PC-3 (cell line): ENCODE measurements at regions not wholly inside any gene's neighbourhood (a gene's known extent, or its start where the extent isn't known, plus 50 kb on each side); places are given as distances from the start of the nearest gene placed in this dataset.

Experiments used
- ATAC-seq: fragments of 200-7000 bp; cut with Tn5 transposase; 2 replicates; pipeline ENCODE4 v1.9.1; 2020; ENCODE audit warnings: mild to moderate bottlenecking, moderate library complexity
- BruUV-seq: library from RNA; stranded (reverse); fragments of 400-500 nt; replicated peaks from 2 replicates; lab custom pipeline; 2021; lab: Mats Ljungman, UMichigan
- CTCF ChIA-PET: fragments of 300-600 bp; sonication (Branson Sonifier 250); formaldehyde crosslinking; loops from one replicate; lab custom pipeline; 2022; ENCODE audit warnings: antibody characterized with exemption; lab: Charles Lee
- POLR2A ChIA-PET: fragments of 300-600 bp; sonication (Branson Sonifier 250); formaldehyde crosslinking; loops from one replicate; lab custom pipeline; 2022; ENCODE audit warnings: antibody characterized with exemption; ENCODE audit not compliant: unreplicated experiment; lab: Charles Lee
- DNase-seq: peaks from one replicate; pipeline ENCODE4 v3.0.0-alpha.2; 2015
- H2AFZ ChIP-seq: fragments of 300-600 bp; sonication (generic); 2 replicates; pipeline ENCODE4 v1.6.0; 2016; ENCODE audit warnings: antibody characterized with exemption, low read length
- H3F3A ChIP-seq: fragments of 300-600 bp; sonication (generic); one replicate; pipeline ENCODE4 v1.6.0; 2017; ENCODE audit warnings: antibody characterized with exemption, low read length, control low read depth, mild to moderate bottlenecking; ENCODE audit not compliant: unreplicated experiment
- H3K27ac ChIP-seq: fragments of 300-600 bp; sonication (generic); 2 replicates; pipeline ENCODE4 v1.5.1; 2016; ENCODE audit warnings: mild to moderate bottlenecking, low read length
- H3K27me3 ChIP-seq: fragments of 300-600 bp; sonication (generic); 2 replicates; pipeline ENCODE4 v1.6.1; 2016; ENCODE audit warnings: low read length, mixed read lengths
- H3K36me3 ChIP-seq: fragments of 300-600 bp; sonication (generic); 2 replicates; pipeline ENCODE4 v1.6.1; 2016; ENCODE audit warnings: low read depth, mixed run types, low read length, mixed read lengths
- H3K4me1 ChIP-seq: fragments of 300-600 bp; sonication (generic); 2 replicates; pipeline ENCODE4 v1.5.1; 2016; ENCODE audit warnings: low read length; ENCODE audit not compliant: insufficient read depth
- H3K4me2 ChIP-seq: fragments of 300-600 bp; sonication (generic); 2 replicates; pipeline ENCODE4 v1.6.0; 2016; ENCODE audit warnings: low read length
- H3K4me3 ChIP-seq: fragments of 300-600 bp; sonication (generic); 2 replicates; pipeline ENCODE4 v1.5.1; 2016; ENCODE audit warnings: mild to moderate bottlenecking, low read length, mixed read lengths
- H3K79me2 ChIP-seq: fragments of 300-600 bp; sonication (generic); 2 replicates; pipeline ENCODE4 v1.6.1; 2017; ENCODE audit warnings: low read length, mixed read lengths
- H3K9ac ChIP-seq: fragments of 300-600 bp; sonication (generic); 2 replicates; pipeline ENCODE4 v1.6.0; 2016; ENCODE audit warnings: mild to moderate bottlenecking, low read length
- H3K9me2 ChIP-seq: fragments of 300-600 bp; sonication (generic); replicated peaks from 2 replicates; pipeline ENCODE4 v1.6.1; 2016; ENCODE audit warnings: mixed run types, low read length, mixed read lengths
- H3K9me3 ChIP-seq: fragments of 300-600 bp; sonication (generic); 2 replicates; pipeline ENCODE4 v1.6.1; 2016; ENCODE audit warnings: low read length, mixed read lengths
- H4K20me1 ChIP-seq: fragments of 300-600 bp; sonication (generic); 2 replicates; pipeline ENCODE4 v1.6.1; 2016; ENCODE audit warnings: low read length, mixed read lengths
- CTCF ChIP-seq: fragments of 300-600 bp; sonication (generic); conservative IDR thresholded peaks from 2 replicates; pipeline ENCODE4 v1.5.1; 2017; ENCODE audit warnings: antibody characterized with exemption, low read depth, mild to moderate bottlenecking, low read length
- EZH2 ChIP-seq: fragments of 300-600 bp; sonication (generic); IDR thresholded peaks from one replicate; pipeline ENCODE4 v1.6.1; 2017; ENCODE audit warnings: antibody characterized with exemption, mild to moderate bottlenecking, low read length; ENCODE audit not compliant: unreplicated experiment
- EZH2phosphoT487 ChIP-seq: fragments of 300-600 bp; sonication (generic); IDR thresholded peaks from 2 replicates; pipeline ENCODE4 v1.6.1; 2018; ENCODE audit warnings: mild to moderate bottlenecking, antibody characterized with exemption, low read length, borderline replicate concordance
- intact Hi-C: fragments of 100-400 bp; cut with micrococcal nuclease; formaldehyde crosslinking; loops from 2 replicates; pipeline ENCODE4 v1.9.0; 2023

- Histone ChIP-seq H3K4me3 (no peak overlapping the region), H3K4me1 (no peaks in the 10 kb centered on the region), H2AFZ (no peak overlapping the region), H3K4me2 (no peak overlapping the region), H3K79me2 (no peaks in the 10 kb centered on the region), H3F3A (no peaks in the 10 kb centered on the region), H3K27ac (no peak overlapping the region), H3K27me3 (no peaks in the 10 kb centered on the region), H3K9me3 (no peaks in the 10 kb centered on the region), H4K20me1 (no peaks in the 10 kb centered on the region), H3K9ac (no peak overlapping the region), H3K36me3 (no peaks in the 10 kb centered on the region), H3K9me2 (no peaks in the 10 kb centered on the region)
- ATAC-seq (no peak), DNase-seq (no peak)
- ChIA-PET CTCF (no interaction called here), POLR2A (no interaction called here)
- intact Hi-C loops = no loop called here
- BruUV-seq = no TSS peak
- TF ChIP-seq CTCF = no peak
Measured at GRCh38 chr5:65068410-65068809, 299.7 kb downstream of the CWC27 start.

- POLR2A ChIA-PET = no interaction called here
- no peaks in the 10 kb centered on the region for H4K20me1 ChIP-seq
- H3K9me3 ChIP-seq = no peaks in the 10 kb centered on the region
- no peaks in the 10 kb centered on the region for H3K4me1 ChIP-seq
- no peak overlapping the region for H3K9ac ChIP-seq
- no peaks in the 10 kb centered on the region for H3K79me2 ChIP-seq
- H3K9me2 ChIP-seq = no peaks in the 10 kb centered on the region
- no peak overlapping the region for H3K4me3 ChIP-seq
- no peaks in the 10 kb centered on the region for H3K27me3 ChIP-seq
- no peaks in the 10 kb centered on the region for H3F3A ChIP-seq
- intact Hi-C loops = no loop called here
- DNase-seq = no peak
- H3K27ac ChIP-seq = no peak overlapping the region
- CTCF ChIA-PET = no interaction called here
- no TSS peak for BruUV-seq
- H3K4me2 ChIP-seq = no peak overlapping the region
- H3K36me3 ChIP-seq = no peaks in the 10 kb centered on the region
- H2AFZ ChIP-seq = no peak overlapping the region
- TF ChIP-seq EZH2 (no peak), EZH2phosphoT487 (no peak), CTCF (no peak)
- ATAC-seq = no peak
Measured at GRCh38 chr5:65070026-65070425, 301.3 kb downstream of the CWC27 start.

- CTCF ChIA-PET = no interaction called here
- intact Hi-C loops = no loop called here
- no peak for ATAC-seq
Measured at GRCh38 chr5:65072850-65073249, 304.1 kb downstream of the CWC27 start.

More at GRCh38 chr5:65072850-65073249, 304.1 kb downstream of the CWC27 start:
- Histone ChIP-seq H3K4me1 (no peaks in the 10 kb centered on the region), H3K9ac (no peak overlapping the region), H3K27ac (no peak overlapping the region), H3K79me2 (no peaks in the 10 kb centered on the region), H3K9me2 (no peaks in the 10 kb centered on the region), H3K4me3 (no peak overlapping the region), H4K20me1 (no peaks in the 10 kb centered on the region), H3F3A (no peaks in the 10 kb centered on the region), H3K36me3 (no peaks in the 10 kb centered on the region), H3K9me3 (no peaks in the 10 kb centered on the region), H3K27me3 (no peaks in the 10 kb centered on the region), H2AFZ (no peak overlapping the region), H3K4me2 (no peak overlapping the region)
- no TSS peak for BruUV-seq
- TF ChIP-seq EZH2 = no peak
- TF ChIP-seq EZH2phosphoT487 = no peak
- TF ChIP-seq CTCF = no peak
- POLR2A ChIA-PET = no interaction called here
- no peak for DNase-seq
